GM21825 (cell line): ENCODE measurements at regions not wholly inside any gene's neighbourhood (a gene's known extent, or its start where the extent isn't known, plus 50 kb on each side); places are given as distances from the start of the nearest gene placed in this dataset.

ENCODE experiments used
- ATAC-seq: cut with Tn5 transposase; IDR thresholded peaks from one replicate; pipeline ENCODE4 v1.9.1; 2021; ENCODE audit warnings: mild to moderate bottlenecking, moderate library complexity; ENCODE audit not compliant: unreplicated experiment

GRCh38 chr16:73389085-73389484, 341.2 kb upstream of the ZFHX3 start:
- ATAC-seq, result no peak

DNA sequence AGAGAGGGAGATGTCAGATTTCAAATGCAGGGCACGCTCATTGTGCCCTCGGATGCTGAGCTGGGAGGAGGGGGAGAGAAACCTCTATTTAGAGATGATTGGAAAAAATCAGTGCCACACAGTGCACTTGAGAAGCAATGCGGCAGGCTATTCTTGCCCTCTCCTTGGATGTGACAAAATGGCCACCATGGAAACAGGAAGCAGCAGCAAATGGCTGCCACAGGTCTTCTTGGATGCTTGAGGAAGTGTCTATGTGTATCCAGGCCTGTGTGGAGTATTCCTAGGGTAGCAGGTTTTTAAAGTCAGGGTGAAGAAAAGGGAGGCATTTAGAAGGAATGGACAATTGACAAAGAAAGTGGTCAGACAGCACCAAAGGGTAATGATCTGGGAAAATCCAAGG, 340.1 kb upstream of the ZFHX3 start:
- no peak for ATAC-seq

DNA sequence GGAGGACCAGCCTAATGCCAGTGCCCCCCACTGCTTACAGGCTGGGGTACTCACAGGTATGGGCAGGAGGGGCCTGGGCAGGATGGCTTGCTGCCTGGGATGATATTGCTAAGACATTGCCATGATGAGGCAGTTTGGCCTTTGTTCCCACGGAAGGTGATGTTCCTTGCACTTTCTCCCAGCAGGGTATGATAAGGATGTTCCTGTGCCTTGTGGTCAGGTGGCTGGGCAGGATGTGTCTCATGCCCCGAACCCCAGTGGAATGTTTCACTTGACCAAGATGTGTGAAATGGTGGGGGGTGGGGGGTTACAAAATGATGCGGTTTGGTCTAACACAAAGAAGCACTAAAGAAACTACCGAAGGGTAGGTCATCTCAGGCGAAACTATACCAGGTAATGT, 337.8 kb upstream of the ZFHX3 start:
- no peak for ATAC-seq

- ATAC-seq, result no peak
Observed at GRCh38 chr16:73384506-73385089, 336.7 kb upstream of the ZFHX3 start.

GRCh38 chr16:73383988-73384365, 336.0 kb upstream of the ZFHX3 start:
- ATAC-seq, result no peak

DNA sequence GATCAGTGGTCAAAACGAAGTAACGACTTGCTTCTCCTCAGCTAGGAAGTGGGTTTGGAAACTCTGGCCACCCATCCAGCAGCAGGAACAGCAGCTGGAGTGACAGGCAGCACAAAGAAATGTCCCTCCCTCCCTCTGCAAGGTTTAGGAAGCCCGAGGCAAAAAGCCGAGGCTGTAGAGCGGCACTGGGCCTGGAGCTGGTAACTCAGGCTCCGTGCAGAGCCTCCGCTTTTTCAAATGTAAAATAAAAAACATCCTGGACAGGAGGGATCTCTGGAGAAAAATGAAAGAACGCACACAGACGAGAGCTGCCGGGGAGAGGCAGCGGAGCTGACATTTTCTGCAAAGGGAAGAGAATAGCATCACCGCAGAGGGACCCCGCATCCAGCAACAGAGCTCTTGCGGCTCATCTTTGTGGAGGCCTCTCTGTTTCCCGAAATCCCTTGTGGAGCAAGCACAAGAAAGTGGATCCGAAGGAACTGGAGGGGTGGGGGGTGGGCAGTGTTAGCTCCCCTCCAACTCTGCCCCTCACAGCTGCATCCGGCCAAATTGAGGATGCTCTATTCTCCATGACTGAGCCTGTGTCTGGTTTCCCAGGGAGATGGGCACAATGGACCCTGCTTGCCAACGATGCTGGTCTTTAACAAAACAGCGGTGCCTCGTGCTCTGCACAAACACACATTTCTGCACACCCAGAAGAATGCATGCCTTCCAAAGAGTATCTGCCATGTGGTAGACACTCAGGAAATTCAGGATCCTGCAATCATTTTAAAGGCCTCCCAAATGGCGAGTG, 335.5 kb upstream of the ZFHX3 start:
- no peak for ATAC-seq

DNA sequence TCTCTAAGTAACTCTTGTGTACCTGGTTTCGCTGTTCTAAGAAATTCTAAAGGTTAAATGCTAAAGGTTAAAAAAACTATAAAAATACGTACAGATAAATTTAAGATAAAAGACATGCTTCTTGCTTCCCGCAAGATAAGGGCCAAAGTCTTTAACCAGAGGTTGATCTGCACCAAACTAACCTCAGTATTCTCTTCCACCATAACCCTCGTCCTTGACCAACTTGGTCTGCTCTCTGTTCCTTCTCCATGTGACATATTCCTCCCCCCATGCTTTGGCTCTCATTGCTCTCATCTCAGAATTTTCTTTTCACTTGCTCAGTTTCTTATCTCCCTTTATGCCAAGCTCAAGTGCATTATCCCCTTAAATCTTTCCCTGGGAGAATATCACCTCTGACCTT, 330.5 kb upstream of the ZFHX3 start:
- no peak for ATAC-seq

- ATAC-seq, result no peak
Observed at GRCh38 chr16:73371584-73372319, 323.8 kb upstream of the ZFHX3 start.

DNA sequence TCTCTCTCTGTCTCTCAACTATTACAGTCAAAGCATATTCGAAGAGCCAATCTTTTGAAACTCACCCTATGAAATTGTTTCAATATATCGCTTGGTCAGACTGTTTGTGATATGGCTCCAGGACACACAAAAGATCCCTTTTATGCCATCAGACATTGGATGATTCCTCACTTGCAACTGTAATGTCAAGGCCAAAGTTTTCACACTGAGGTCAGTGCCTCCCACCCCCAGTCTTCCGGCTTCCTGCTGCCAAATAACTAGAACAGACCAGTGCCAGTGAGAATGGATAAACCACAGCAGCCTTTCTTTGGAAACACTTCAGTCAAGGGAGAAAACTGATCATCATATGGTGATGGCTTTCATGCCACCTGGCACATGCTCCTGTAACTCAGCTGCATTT, 321.9 kb upstream of the ZFHX3 start:
- ATAC-seq, result no peak

DNA sequence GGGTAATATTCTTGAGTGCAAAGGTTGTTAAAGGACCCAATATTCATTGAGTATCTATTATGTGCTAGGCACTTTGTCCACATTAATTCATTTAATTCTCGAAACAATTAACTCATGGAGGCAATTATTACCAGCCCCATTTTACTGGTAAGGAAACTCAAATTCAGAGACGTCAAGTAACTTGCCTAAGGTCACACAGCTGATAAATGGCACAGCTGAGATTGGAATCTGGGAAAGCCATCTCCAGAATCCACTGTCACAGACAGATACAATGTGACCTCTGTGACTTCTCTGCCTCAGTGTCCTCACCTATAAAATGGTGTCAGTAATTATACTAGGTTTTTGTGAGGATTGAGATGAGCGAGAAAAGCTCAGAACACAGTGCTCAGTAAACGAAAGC, 320.8 kb upstream of the ZFHX3 start:
- ATAC-seq, result no peak

DNA sequence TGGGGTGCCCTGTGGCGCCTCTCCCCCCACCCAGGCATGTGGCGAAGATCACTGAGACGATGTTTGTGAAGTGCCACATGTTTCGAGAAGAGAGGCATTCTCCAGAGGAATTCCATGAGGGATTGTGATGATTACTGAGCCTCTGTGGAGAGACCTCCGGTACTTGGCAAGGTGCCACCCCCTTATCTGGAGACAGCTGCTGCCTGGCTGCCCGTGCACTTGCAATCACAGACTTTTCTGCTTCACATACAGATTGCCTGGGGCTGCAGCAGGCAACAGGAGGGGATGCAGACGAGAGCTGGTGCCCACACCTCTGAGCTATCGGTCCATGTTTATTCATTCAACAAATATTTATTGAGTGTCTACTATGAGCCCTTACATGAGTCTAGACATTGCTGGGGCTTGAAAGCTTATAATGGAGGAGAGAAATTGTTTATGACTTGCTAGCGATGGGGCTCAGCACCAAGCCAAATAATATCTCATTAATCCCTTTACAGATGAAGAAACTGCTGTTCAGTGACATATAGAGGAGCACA, 317.2 kb upstream of the ZFHX3 start:
- ATAC-seq, result no peak

DNA sequence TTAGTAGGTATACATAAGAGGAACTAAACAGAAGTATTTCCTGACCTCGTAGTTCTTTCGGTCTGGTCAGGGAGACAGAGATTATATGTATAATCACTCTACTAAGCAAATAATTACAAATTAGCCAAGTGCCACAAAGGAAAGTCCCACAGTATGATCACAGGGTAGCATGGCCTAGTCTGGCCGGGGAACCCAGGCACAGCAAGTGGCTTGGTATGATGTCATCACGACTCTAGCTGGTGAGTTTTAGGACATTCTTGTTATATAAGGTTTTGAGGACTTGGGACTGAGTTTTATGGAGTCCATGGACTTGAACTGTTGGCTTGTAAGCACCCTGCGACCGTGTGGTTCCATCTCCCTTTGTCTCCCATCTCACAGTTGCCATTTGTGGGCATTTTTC, 316.5 kb upstream of the ZFHX3 start:
- no peak for ATAC-seq

DNA sequence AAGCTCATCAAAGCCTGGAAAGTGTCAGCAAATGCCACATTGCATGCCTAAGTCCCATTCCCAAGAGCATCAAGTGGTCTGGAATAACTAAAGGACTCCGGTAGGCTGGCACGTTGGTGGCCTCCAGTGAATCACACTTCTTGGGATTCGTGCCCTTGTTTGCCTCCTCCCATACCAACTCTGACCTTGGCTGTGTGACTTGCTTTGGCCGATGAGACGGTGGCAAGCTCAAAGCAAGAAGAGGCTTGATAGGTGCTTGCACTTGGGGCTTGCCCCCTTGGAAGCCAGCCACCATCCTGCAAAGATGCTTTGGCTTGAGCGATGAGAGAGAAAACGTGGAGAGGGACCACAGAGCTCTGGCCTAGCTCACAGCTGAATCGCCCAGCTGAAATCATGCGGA, 313.1 kb upstream of the ZFHX3 start:
- no peak for ATAC-seq

GRCh38 chr16:73356401-73357079, 308.6 kb upstream of the ZFHX3 start:
- no peak for ATAC-seq

DNA sequence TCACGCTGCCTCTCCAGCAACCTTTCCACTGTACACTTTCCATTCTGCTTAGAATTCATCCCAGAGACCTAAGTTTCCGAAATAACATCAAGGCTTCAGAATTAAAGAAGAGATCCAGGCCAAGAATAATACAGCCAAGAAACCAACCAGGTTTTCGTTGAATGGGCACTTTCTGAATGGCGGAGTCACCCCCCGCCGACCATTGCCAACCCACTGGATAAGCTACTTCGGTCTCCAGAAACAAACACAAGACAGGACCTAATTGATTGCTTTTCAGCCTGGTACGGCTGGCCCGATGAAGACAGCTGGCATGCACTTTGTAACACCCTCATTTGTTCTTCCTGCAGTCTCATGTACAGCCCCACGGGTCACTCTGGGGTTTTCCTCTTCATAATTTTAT, 308.1 kb upstream of the ZFHX3 start:
- no peak for ATAC-seq

- no peak for ATAC-seq
Observed at GRCh38 chr16:73354434-73354833, 306.5 kb upstream of the ZFHX3 start.

DNA sequence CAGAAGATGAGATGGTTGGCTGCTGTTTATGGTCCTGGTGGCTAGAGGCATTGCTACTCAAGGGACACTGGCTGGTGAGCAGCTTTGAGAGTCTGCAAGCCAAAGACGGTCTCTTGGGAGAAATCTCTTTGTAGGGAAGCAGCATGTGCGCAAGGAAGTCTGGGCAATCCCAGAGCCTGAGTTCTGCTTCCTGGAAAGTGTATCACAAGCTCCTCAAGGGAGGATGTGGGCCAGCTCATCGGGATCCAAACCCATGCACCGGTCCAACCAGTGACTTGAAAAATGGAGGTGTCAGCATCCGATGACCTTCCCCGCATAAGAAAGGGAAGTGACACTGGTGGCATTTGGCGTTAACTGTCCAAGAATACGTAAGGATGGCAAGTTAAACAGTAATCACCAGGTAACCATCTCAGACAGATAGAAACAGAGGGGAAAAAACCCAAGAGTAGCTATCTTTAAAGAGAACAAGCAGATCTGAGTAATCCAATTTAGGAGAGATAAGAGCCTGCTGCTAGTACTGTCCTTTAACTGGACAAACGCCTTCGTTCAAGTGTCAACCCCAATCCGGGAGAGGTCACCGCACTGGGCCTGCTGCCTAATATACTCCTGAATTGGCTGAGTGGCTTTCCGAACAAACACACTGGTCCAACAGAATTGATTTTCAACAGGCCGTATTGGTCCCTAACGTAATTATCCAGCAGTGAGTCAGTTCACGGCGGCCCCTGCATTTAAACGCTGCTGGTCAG, 303.0 kb upstream of the ZFHX3 start:
- no peak for ATAC-seq

- no peak for ATAC-seq
Observed at GRCh38 chr16:73347500-73348375, 299.8 kb upstream of the ZFHX3 start.

DNA sequence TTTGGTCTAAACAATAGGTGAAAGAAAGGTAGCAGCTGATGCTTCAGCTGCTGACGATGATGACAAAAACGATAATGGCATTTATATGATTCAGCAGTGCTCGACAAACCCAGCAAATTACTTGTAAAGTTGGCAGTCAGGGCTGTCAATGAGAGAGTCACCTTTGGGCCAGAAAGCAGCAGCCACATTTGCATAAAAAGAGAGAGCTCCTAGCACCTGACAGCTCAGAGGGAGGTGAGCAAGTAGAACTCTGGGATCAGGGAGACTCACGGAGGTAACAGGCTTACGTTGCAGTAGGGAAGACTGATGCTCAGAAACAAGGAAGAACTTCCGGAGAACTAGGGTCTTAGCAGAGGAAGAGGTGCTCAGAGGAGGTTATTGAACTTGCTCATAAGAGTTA, 291.9 kb upstream of the ZFHX3 start:
- no peak for ATAC-seq
